Kidney (tissue), 13 donors: ENCODE measurements at regions not wholly inside any gene's neighbourhood (a gene's known extent, or its start where the extent isn't known, plus 50 kb on each side); places are given as distances from the start of the nearest gene placed in this dataset.
A peak's percentile ranks its signal among the peaks of the same experiment; 100 is the strongest.

Experiments
- DNase-seq, 5 donors: peaks; one replicate each; pipeline ENCODE4 v3.0.0-alpha.2; 2013 to 2020
- FAIRE-seq: peaks from 2 replicates; lab custom pipeline; 2012; peaks lifted over from hg19 to GRCh38; lab: Jason Lieb, UNC
- H3K27ac ChIP-seq, 2 donors: one replicate each; pipeline ENCODE4 v1.7.0; 2013; ENCODE audit warnings: low read depth in 2 of 2, low read length in 2 of 2, inconsistent platforms in 1 of 2
- H3K27me3 ChIP-seq: one replicate; pipeline ENCODE4 v1.7.1; 2013; ENCODE audit warnings: low read length, inconsistent platforms; ENCODE audit not compliant: control insufficient read depth, insufficient read depth
- H3K36me3 ChIP-seq, 3 donors: one replicate each; pipeline versions ENCODE4 v1.7.0 to v1.7.1; 2013; ENCODE audit warnings: low read length in 3 of 3, control low read depth in 1 of 3, inconsistent platforms in 1 of 3; ENCODE audit not compliant: insufficient read depth in 3 of 3, control insufficient read depth in 2 of 3
- H3K4me1 ChIP-seq, 3 donors: one replicate each; pipeline versions ENCODE4 v1.7.0 to v1.7.1; 2013; ENCODE audit warnings: low read length in 3 of 3, inconsistent platforms in 1 of 3, low read depth in 1 of 3; ENCODE audit not compliant: control insufficient read depth in 2 of 3, insufficient read depth in 2 of 3
- H3K4me3 ChIP-seq, 3 donors: one replicate each; pipeline versions ENCODE4 v1.7.0 to v1.8.1; 2013; ENCODE audit warnings: low read length in 3 of 3, control low read depth in 1 of 3, inconsistent platforms in 1 of 3
- H3K9ac ChIP-seq, 3 donors: one replicate each; pipeline versions ENCODE4 v1.7.0 to v1.7.1; 2013; ENCODE audit warnings: low read length in 3 of 3, control low read depth in 1 of 3, inconsistent platforms in 1 of 3
- H3K9me3 ChIP-seq, 3 donors: one replicate each; pipeline versions ENCODE4 v1.7.0 to v1.7.1; 2013; ENCODE audit warnings: low read length in 3 of 3, control low read depth in 1 of 3, inconsistent platforms in 1 of 3; ENCODE audit not compliant: control insufficient read depth in 2 of 3, insufficient read depth in 1 of 3
- intact Hi-C: fragments of 100-400 bp; cut with DNase I; formaldehyde crosslinking; loops from one replicate; pipeline ENCODE4 v1.11.1; 2022
- TF ChIP-seq, protein P1 (sequence below): IDR thresholded peaks from 3 replicates; pipeline ENCODE4 v1.5.1; 2012; ENCODE audit warnings: mild to moderate bottlenecking, moderate library complexity, borderline replicate concordance; ENCODE audit not compliant: insufficient read depth; ENCODE audit errors: extremely low read depth
- donor health status: control.
- donor health status: control.
- donor health status: control.
- donor health status: control.
- donor health status: control.
- donor health status: DM: yes; HTN: yes; CAD: no.
- donor health status: Normal renal cell carcinoma (clear cell type).

DNA sequence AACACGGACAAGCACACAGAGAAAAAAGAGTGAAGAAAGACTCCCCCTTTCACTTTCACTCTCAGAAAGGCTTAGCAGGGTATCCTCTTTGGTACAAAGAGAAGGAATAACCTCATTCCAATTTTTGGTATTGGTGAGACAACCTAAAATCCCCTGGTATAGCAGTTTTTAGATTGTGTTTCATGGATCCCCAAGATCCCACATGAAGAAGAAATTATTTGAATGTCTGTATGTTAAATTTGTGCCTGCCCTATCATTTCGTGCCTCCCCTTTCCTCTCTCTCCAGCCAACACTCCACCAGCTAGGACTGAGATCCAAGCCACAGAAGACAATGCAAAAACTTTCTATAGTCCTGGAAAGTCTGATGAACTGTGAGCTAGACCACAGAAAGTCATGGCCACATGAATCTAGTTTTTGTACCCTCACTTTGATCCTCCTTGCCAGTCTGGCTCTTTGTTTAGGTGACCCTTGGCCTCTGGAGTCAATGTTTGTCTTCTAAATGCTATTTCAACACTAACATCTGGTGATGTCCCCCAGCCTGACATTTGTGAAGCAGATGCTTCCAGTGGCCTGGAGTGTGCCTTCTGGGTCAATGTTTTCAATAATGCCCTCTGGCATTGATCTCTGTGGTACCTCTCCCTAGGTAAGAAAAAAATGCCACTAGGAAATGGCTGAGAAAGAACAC lies 181.9 kb upstream of the BMP4 start:
- DNase-seq: no peak
- H3K9me3 ChIP-seq: no peaks in the 10 kb centered on the region
- no peaks in the 10 kb centered on the region for H3K36me3 ChIP-seq
- peaks cover 0 to 6% (median 0%) of the 10 kb centered on the region in 3 donors for H3K4me1 ChIP-seq
- no peak overlapping the region for H3K4me3 ChIP-seq
- intact Hi-C loops: no loop called here
- no peak overlapping the region for H3K27ac ChIP-seq
- TF ChIP-seq, protein P1, sequence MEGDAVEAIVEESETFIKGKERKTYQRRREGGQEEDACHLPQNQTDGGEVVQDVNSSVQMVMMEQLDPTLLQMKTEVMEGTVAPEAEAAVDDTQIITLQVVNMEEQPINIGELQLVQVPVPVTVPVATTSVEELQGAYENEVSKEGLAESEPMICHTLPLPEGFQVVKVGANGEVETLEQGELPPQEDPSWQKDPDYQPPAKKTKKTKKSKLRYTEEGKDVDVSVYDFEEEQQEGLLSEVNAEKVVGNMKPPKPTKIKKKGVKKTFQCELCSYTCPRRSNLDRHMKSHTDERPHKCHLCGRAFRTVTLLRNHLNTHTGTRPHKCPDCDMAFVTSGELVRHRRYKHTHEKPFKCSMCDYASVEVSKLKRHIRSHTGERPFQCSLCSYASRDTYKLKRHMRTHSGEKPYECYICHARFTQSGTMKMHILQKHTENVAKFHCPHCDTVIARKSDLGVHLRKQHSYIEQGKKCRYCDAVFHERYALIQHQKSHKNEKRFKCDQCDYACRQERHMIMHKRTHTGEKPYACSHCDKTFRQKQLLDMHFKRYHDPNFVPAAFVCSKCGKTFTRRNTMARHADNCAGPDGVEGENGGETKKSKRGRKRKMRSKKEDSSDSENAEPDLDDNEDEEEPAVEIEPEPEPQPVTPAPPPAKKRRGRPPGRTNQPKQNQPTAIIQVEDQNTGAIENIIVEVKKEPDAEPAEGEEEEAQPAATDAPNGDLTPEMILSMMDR: no peak
- H3K9ac ChIP-seq: no peak overlapping the region
- no peak for FAIRE-seq
- H3K27me3 ChIP-seq: no peaks in the 10 kb centered on the region

DNA sequence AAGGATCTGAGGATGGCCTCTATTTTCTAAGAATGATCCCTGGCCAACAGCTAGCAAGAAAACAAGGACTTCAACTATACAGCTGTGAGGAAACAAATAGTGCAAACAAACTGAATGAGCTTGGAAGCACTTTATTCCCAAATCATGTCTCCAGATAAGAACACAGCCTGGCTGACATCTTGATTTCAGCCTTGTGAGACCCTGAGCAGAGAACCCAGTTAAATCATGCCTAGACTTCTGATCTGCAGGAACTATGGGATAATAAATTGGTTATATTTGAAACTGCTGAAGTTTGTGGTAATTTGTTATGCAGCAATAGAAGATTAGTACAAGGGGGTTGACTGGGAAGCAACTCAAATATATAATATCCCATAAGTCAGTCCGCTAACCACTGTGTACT lies 183.9 kb upstream of the BMP4 start:
- DNase-seq (peak in 2 of 5 donors; percentile 43 to 84), FAIRE-seq (no peak)
- Histone ChIP-seq H3K9ac (no peak overlapping the region), H3K4me3 (no peak overlapping the region), H3K27me3 (no peaks in the 10 kb centered on the region), H3K9me3 (no peaks in the 10 kb centered on the region), H3K27ac (no peak overlapping the region), H3K4me1 (peaks cover 0 to 3% (median 0%) of the 10 kb centered on the region in 3 donors), H3K36me3 (no peaks in the 10 kb centered on the region)
- intact Hi-C loops: no loop called here
- TF ChIP-seq, protein P1: no peak

DNA sequence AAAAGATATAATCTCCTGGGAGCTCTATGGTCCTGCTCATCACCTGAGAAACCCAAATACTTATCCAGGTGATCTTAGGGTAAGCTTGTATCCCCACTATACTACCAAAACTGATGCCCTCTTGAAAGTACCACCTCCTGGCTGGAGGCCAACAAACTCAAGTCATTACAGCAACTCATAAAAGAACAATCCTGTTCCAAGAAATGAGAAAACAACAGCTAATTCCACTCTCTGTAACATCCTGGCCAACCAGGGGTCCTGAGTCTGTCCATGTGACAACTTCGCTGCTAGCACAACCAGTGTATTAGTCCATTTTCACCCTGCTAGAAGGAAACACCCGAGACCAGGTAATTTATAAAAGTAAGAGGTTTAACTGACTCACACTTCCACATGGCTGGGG lies 190.0 kb upstream of the BMP4 start:
- DNase-seq (no peak), FAIRE-seq (no peak)
- Histone ChIP-seq H3K27ac (no peak overlapping the region), H3K27me3 (no peaks in the 10 kb centered on the region), H3K4me3 (no peak overlapping the region), H3K4me1 (peaks cover 0 to 3% (median 0%) of the 10 kb centered on the region in 3 donors), H3K9me3 (peaks cover 0 to 4% (median 0%) of the 10 kb centered on the region in 3 donors), H3K9ac (no peak overlapping the region), H3K36me3 (no peaks in the 10 kb centered on the region)
- TF ChIP-seq, protein P1: no peak
- intact Hi-C loops: no loop called here

DNA sequence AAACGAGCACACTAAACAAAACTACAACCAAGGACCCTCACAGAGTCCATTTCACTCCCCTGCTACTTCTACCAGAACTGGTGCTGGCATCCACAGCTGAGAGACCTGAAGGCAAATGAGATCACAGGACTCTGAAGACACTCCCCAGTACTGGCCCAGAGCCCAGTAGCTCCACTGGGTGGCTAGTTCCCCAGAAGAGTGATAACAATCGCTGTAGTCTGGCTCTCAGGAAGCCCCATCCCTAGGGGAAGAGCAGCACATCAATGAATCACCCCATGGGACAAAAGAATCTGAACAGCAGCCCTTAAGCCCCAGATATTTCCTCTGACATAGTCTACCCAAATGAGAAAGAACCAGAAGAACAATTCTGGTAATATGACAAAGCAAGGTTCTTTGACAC lies 190.7 kb upstream of the BMP4 start:
- peaks cover 0 to 4% (median 0%) of the 10 kb centered on the region in 3 donors for H3K9me3 ChIP-seq
- no peak overlapping the region for H3K4me3 ChIP-seq
- TF ChIP-seq, protein P1: no peak
- no peak for FAIRE-seq
- H3K27ac ChIP-seq: no peak overlapping the region
- no peaks in the 10 kb centered on the region for H3K36me3 ChIP-seq
- H3K4me1 ChIP-seq: peaks cover 0 to 3% (median 0%) of the 10 kb centered on the region in 3 donors
- no peak for DNase-seq
- intact Hi-C loops: no loop called here
- no peak overlapping the region for H3K9ac ChIP-seq
- no peaks in the 10 kb centered on the region for H3K27me3 ChIP-seq
